ENCODE measurements at regions not wholly inside any gene's neighbourhood (a gene's known extent, or its start where the extent isn't known, plus 50 kb on each side); places are given as distances from the start of the nearest gene placed in this dataset.

DNA sequence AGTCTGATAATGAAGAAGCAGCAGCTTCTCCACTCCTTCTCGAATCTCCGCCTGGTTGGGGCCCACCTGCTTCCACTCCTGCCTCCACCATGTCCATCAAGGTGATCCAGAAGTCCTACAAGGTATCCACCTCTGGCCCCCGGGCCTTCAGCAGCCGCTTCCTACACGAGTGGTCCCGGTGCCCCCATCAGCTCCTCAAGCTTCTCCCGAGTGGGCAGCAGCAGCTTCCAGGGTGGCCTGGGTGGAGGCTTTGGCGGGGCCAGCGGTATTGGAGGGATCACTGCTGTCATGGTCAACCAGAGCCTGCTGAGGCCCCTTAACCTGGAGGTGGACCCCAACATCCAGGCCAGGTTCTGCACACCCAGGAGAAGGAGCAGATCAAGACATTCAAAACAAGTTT is 381.0 kb upstream of the USP15 start:
- in situ Hi-C loops (cut with MboI; ENCODE audit: low pct_unique_long_range_greater_than_20kb, low sequenced_read_pairs, unreplicated experiment), result no loop called here
- no peak for TF ChIP-seq CTCF (IDR thresholded peaks at IDR 0.05; ENCODE audit: extremely low read depth, insufficient read depth, missing control alignments)
- no peak for DNase-seq (ENCODE audit: low spot score)

DNA sequence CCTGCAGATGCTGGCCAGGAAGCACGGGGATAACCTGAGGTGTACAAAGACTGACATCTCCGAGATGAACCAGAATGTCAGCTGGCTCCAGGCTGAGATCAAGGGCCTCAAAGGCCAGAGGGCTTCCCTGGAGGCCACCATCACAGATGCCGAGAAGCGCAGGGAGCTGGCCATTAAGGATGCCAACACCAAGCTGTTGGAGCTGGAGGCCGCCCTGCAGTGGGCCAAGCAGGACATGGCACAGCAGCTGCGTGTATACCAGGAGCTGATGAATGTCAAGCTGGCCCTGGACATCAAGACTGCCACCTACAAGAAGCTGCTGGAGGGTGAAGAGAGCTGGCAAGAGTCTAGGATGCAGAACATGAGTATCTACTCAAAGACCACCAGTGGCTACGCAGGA is 380.0 kb upstream of the USP15 start:
- no peak for TF ChIP-seq CTCF (IDR thresholded peaks at IDR 0.05; ENCODE audit: extremely low read depth, insufficient read depth, missing control alignments)
- DNase-seq (ENCODE audit: low spot score), result no peak
- in situ Hi-C loops (cut with MboI; ENCODE audit: low pct_unique_long_range_greater_than_20kb, low sequenced_read_pairs, unreplicated experiment), result no loop called here

- in situ Hi-C loops (cut with MboI; ENCODE audit: low pct_unique_long_range_greater_than_20kb, low sequenced_read_pairs, unreplicated experiment), result no loop called here
- TF ChIP-seq CTCF (IDR thresholded peaks at IDR 0.05; ENCODE audit: extremely low read depth, insufficient read depth, missing control alignments), result no peak
- no peak for DNase-seq (ENCODE audit: low spot score)
These were observed 368.6 kb upstream of the USP15 start for GRCh38 chr12:61891632-61892031.

DNA sequence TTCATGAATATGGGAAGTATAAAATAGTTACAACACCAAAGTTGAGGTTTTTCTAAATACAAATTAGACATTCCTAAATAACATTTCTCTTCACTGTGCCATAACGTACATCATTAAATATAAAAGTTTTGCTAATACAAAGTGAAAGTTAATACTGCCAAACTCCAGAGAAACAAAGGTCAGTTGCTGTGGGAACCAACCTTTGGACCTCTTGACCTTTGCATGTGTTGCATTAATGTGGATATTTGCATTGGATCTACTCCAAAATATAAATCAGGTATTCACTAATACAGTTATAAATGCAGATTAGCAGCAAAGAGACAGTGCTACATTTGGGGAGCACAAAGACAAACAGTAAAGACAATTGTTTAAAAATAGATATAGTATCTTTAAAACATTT is 366.0 kb upstream of the USP15 start:
- in situ Hi-C loops (cut with MboI; ENCODE audit: low pct_unique_long_range_greater_than_20kb, low sequenced_read_pairs, unreplicated experiment), result no loop called here
- TF ChIP-seq CTCF (IDR thresholded peaks at IDR 0.05; ENCODE audit: extremely low read depth, insufficient read depth, missing control alignments), result no peak
- DNase-seq (ENCODE audit: low spot score), result no peak

DNA sequence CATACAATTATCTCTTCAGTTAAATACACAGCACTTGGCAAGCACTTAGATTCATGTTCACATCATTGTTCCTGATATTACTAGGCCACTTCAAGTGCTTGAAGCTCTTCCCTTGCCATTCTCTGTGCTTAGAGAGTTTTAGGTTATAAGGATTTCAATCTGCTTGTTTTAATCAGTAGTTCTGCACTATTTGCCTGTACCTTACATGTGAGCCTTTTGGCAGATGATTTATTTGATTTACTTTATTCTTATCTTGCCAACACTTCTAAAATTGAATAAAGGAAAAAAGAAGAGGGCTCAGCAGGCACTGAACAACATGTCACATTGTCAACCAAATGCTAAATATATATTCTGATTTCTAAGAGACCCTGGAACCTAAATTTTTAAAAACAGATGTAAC is 363.8 kb upstream of the USP15 start:
- DNase-seq (ENCODE audit: low spot score), result no peak
- in situ Hi-C loops (cut with MboI; ENCODE audit: low pct_unique_long_range_greater_than_20kb, low sequenced_read_pairs, unreplicated experiment), result no loop called here
- TF ChIP-seq CTCF (IDR thresholded peaks at IDR 0.05; ENCODE audit: extremely low read depth, insufficient read depth, missing control alignments), result no peak

DNA sequence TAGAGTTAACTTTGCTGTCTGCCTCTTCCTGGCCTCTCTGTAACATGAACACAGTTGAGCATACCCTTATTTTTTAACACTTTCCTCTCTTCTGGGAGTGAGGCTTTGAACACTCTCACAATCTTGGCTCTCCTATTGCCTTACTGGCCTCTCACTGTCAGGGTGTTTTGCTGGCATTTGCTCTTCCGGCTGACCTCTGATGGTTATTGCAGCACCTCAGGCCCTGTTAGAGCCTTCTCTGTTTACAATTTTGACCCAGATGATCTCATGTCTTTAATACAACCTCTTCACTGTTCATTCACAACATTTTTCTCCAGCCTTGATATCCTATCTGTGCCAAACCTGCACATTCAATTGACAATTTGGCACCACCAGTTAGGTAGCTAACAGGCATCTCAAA is 357.8 kb upstream of the USP15 start:
- in situ Hi-C loops (cut with MboI; ENCODE audit: low pct_unique_long_range_greater_than_20kb, low sequenced_read_pairs, unreplicated experiment), result no loop called here
- TF ChIP-seq CTCF (IDR thresholded peaks at IDR 0.05; ENCODE audit: extremely low read depth, insufficient read depth, missing control alignments), result no peak
- DNase-seq (ENCODE audit: low spot score), result no peak

- in situ Hi-C loops (cut with MboI; ENCODE audit: low pct_unique_long_range_greater_than_20kb, low sequenced_read_pairs, unreplicated experiment), result no loop called here
- DNase-seq (ENCODE audit: low spot score), result no peak
- TF ChIP-seq CTCF (IDR thresholded peaks at IDR 0.05; ENCODE audit: extremely low read depth, insufficient read depth, missing control alignments), result no peak
These were observed 349.1 kb upstream of the USP15 start for GRCh38 chr12:61911113-61911512.
